ENCODE measurements at regions not wholly inside any gene's neighbourhood (a gene's known extent, or its start where the extent isn't known, plus 50 kb on each side); places are given as distances from the start of the nearest gene placed in this dataset.

GRCh38 chr20:57059055-57059596, 207.3 kb downstream of the BMP7 start:
- TF ChIP-seq CTCF (IDR thresholded peaks at IDR 0.05; ENCODE audit: low read length) (no peak), EZH2 (IDR thresholded peaks at IDR 0.05; ENCODE audit: borderline replicate concordance, low read length) (no peak)
